PC-9 (cell line): ENCODE measurements at regions not wholly inside any gene's neighbourhood (a gene's known extent, or its start where the extent isn't known, plus 50 kb on each side); places are given as distances from the start of the nearest gene placed in this dataset.

Experiments used
- CTCF ChIP-seq: fragments of 200-600 bp; sonication (generic); conservative IDR thresholded peaks from 2 replicates; pipeline ENCODE4 v1.6.1; 2017; ENCODE audit warnings: mixed run types, antibody characterized with exemption, mild to moderate bottlenecking, moderate library complexity
- EZH2 ChIP-seq: fragments of 200-600 bp; sonication (generic); IDR thresholded peaks from 2 replicates; pipeline ENCODE4 v1.8.0; 2017; ENCODE audit warnings: antibody characterized with exemption, low read depth

GRCh38 chr10:105950410-105950809 is 1214.1 kb downstream of the SORCS1 start:
- TF ChIP-seq CTCF: peak; percentile 71
- TF ChIP-seq EZH2: no peak
